H1 (cell line): ENCODE measurements at regions not wholly inside any gene's neighbourhood (a gene's known extent, or its start where the extent isn't known, plus 50 kb on each side); places are given as distances from the start of the nearest gene placed in this dataset.

Experiments used
- CTCF ChIA-PET: fragments of 300-600 bp; sonication (Branson Sonifier 250); formaldehyde crosslinking; loops from one replicate; lab custom pipeline; 2021; ENCODE audit not compliant: partially characterized antibody; lab: Charles Lee
- POLR2A ChIA-PET: fragments of 300-600 bp; sonication (Branson Sonifier 250); formaldehyde crosslinking; loops from one replicate; lab custom pipeline; 2021; ENCODE audit warnings: inconsistent platforms; ENCODE audit not compliant: partially characterized antibody; lab: Charles Lee
- DNase-seq, 2 experiments: peaks; one replicate each; pipeline versions ENCODE4 v3.0.0 to v3.0.0-alpha.2; 2010 to 2022; ENCODE audit warnings: low spot score in 2 of 2, low read depth in 1 of 2, mixed read lengths in 1 of 2
- FAIRE-seq: peaks from 2 replicates; lab custom pipeline; 2011; peaks lifted over from hg19 to GRCh38; lab: Jason Lieb, UNC
- H2AFZ ChIP-seq: 2 replicates; pipeline ENCODE4 v1.8.1; 2012; ENCODE audit warnings: low read length, inconsistent platforms
- H2AK5ac ChIP-seq: 2 replicates; pipeline ENCODE4 v1.6.1; 2013; ENCODE audit warnings: low read depth, low read length
- H2BK120ac ChIP-seq: replicated peaks from 2 replicates; pipeline ENCODE3; 2013; ENCODE audit warnings: low read depth, low read length, inconsistent platforms
- H2BK12ac ChIP-seq: 2 replicates; pipeline ENCODE4 v1.6.1; 2013; ENCODE audit warnings: low read depth, low read length
- H2BK15ac ChIP-seq: 2 replicates; pipeline ENCODE4 v1.6.1; 2013; ENCODE audit warnings: low read length
- H2BK20ac ChIP-seq: 2 replicates; pipeline ENCODE4 v1.6.1; 2013; ENCODE audit warnings: low read length
- H2BK5ac ChIP-seq: 2 replicates; pipeline ENCODE4 v1.6.1; 2013; ENCODE audit warnings: low read depth, low read length
- H3K14ac ChIP-seq: 2 replicates; pipeline ENCODE4 v1.6.1; 2013; ENCODE audit warnings: inconsistent platforms; ENCODE audit not compliant: insufficient read length
- H3K18ac ChIP-seq: 2 replicates; pipeline ENCODE4 v1.6.1; 2013; ENCODE audit warnings: low read length; ENCODE audit errors: extremely low read depth
- H3K23ac ChIP-seq: 2 replicates; pipeline ENCODE4 v1.6.1; 2013; ENCODE audit warnings: inconsistent platforms; ENCODE audit not compliant: insufficient read length
- H3K23me2 ChIP-seq: 2 replicates; pipeline ENCODE4 v1.6.1; 2013; ENCODE audit warnings: low read depth, low read length
- H3K27ac ChIP-seq: 2 replicates; pipeline ENCODE4 v1.6.1; 2011; ENCODE audit warnings: low read depth, low read length, inconsistent platforms
- H3K27me3 ChIP-seq, 4 experiments: replicated peaks in 1 of 4; 1 replicate in 1 of 4; 2 replicates in 3 of 4; pipeline versions ENCODE4 v1.6.1 to v1.8.1; 2011 to 2013; ENCODE audit warnings: low read length in 3 of 4, mild to moderate bottlenecking in 3 of 4, inconsistent platforms in 2 of 4, mixed read lengths in 2 of 4, moderate library complexity in 1 of 4; ENCODE audit not compliant: control insufficient read depth in 3 of 4, insufficient read depth in 3 of 4; ENCODE audit errors: extremely low read depth in 1 of 4
- H3K36me3 ChIP-seq, 4 experiments: 2 replicates each; pipeline versions ENCODE4 v1.6.1 to v1.8.1; 2011 to 2013; ENCODE audit warnings: mild to moderate bottlenecking in 4 of 4, low read length in 3 of 4, moderate library complexity in 2 of 4, control low read depth in 1 of 4, inconsistent platforms in 1 of 4; ENCODE audit not compliant: insufficient read depth in 4 of 4, control insufficient read depth in 2 of 4
- H3K4ac ChIP-seq: replicated peaks from 2 replicates; pipeline ENCODE3; 2013; ENCODE audit warnings: low read length, low read depth, mixed read lengths, inconsistent platforms; ENCODE audit not compliant: insufficient read length
- H3K4me1 ChIP-seq, 4 experiments: replicated peaks in 1 of 4; 1 replicate in 1 of 4; 2 replicates in 3 of 4; pipeline versions ENCODE4 v1.6.1 to v1.8.1; 2011 to 2013; ENCODE audit warnings: low read length in 3 of 4, inconsistent platforms in 2 of 4, mixed read lengths in 1 of 4; ENCODE audit not compliant: insufficient read depth in 4 of 4, control insufficient read depth in 3 of 4
- H3K4me2 ChIP-seq, 2 experiments: 2 replicates each; pipeline versions ENCODE4 v1.6.1 to v1.8.1; 2011 to 2013; ENCODE audit warnings: low read depth in 2 of 2, low read length in 2 of 2, control low read depth in 1 of 2, inconsistent platforms in 1 of 2, mild to moderate bottlenecking in 1 of 2; ENCODE audit not compliant: insufficient read depth in 1 of 2
- H3K4me3 ChIP-seq, 4 experiments: fragments of 200-600, 300-600 bp in 1 of 4; sonication (generic), shearing (Covaris generic), sonication (Bioruptor Twin) in 1 of 4; 2 replicates each; pipeline versions ENCODE4 v1.5.1 to v1.8.1; 2011 to 2016; ENCODE audit warnings: low read length in 4 of 4, low read depth in 3 of 4, control low read depth in 2 of 4, inconsistent platforms in 2 of 4, mild to moderate bottlenecking in 2 of 4, mixed read lengths in 1 of 4, moderate library complexity in 1 of 4; ENCODE audit not compliant: insufficient read depth in 2 of 4; ENCODE audit errors: extremely low read depth in 1 of 4
- H3K56ac ChIP-seq: replicated peaks from 2 replicates; pipeline ENCODE3; 2013; ENCODE audit warnings: low read depth, mild to moderate bottlenecking, mixed read lengths, low read length, inconsistent platforms; ENCODE audit not compliant: insufficient read length
- H3K79me1 ChIP-seq: 2 replicates; pipeline ENCODE4 v1.6.1; 2013; ENCODE audit warnings: low read depth, low read length, control low read depth
- H3K79me2 ChIP-seq, 2 experiments: 2 replicates each; pipeline versions ENCODE4 v1.6.1 to v1.8.1; 2012 to 2013; ENCODE audit warnings: low read length in 2 of 2, mild to moderate bottlenecking in 2 of 2, inconsistent platforms in 1 of 2; ENCODE audit not compliant: insufficient read depth in 2 of 2, control insufficient read depth in 1 of 2
- H3K9ac ChIP-seq, 4 experiments: replicated peaks in 1 of 4; 1 replicate in 1 of 4; 2 replicates in 3 of 4; pipeline versions ENCODE4 v1.6.1 to v1.8.1; 2011 to 2013; ENCODE audit warnings: low read depth in 3 of 4, low read length in 3 of 4, control low read depth in 2 of 4, mild to moderate bottlenecking in 2 of 4, moderate library complexity in 2 of 4, inconsistent platforms in 1 of 4; ENCODE audit errors: extremely low read depth in 1 of 4
- H3K9me3 ChIP-seq, 2 experiments: 2 replicates each; pipeline versions ENCODE4 v1.6.1 to v1.8.1; 2012 to 2013; ENCODE audit warnings: mild to moderate bottlenecking in 2 of 2, moderate library complexity in 2 of 2, control low read depth in 1 of 2, inconsistent platforms in 1 of 2, low read depth in 1 of 2, low read length in 1 of 2, mixed read lengths in 1 of 2; ENCODE audit not compliant: insufficient read depth in 2 of 2
- H4K20me1 ChIP-seq, 2 experiments: replicated peaks in 1 of 2; 2 replicates each; pipeline versions ENCODE3 to v1.8.1; 2011 to 2013; ENCODE audit warnings: inconsistent platforms in 2 of 2, low read length in 2 of 2, mild to moderate bottlenecking in 1 of 2; ENCODE audit not compliant: insufficient read depth in 2 of 2, control insufficient read depth in 1 of 2
- H4K5ac ChIP-seq: 2 replicates; pipeline ENCODE4 v1.6.1; 2013; ENCODE audit warnings: low read length, low read depth, mixed read lengths, inconsistent platforms; ENCODE audit not compliant: insufficient read length
- H4K8ac ChIP-seq: 2 replicates; pipeline ENCODE4 v1.8.0; 2013; ENCODE audit warnings: mild to moderate bottlenecking, moderate library complexity, low read length, inconsistent platforms; ENCODE audit not compliant: insufficient read depth; ENCODE audit errors: extremely low read depth
- H4K91ac ChIP-seq: replicated peaks from 2 replicates; pipeline ENCODE3; 2013; ENCODE audit warnings: low read length, mixed read lengths, inconsistent platforms; ENCODE audit not compliant: insufficient read length
- BACH1 ChIP-seq: IDR thresholded peaks from 2 replicates; pipeline ENCODE4 v1.6.1; 2012; ENCODE audit warnings: low read length, improper control_type of control experiment
- BCL11A ChIP-seq, 2 experiments: IDR thresholded peaks; one replicate each; pipeline ENCODE4 v1.6.1; 2011; ENCODE audit warnings: low read depth in 2 of 2, low read length in 2 of 2, mild to moderate bottlenecking in 2 of 2
- CHD2 ChIP-seq: IDR thresholded peaks from 2 replicates; pipeline ENCODE4 v1.6.1; 2012; ENCODE audit warnings: low read length, improper control_type of control experiment
- HDAC6 ChIP-seq: IDR thresholded peaks from one replicate; pipeline ENCODE4 v1.7.1; 2012; ENCODE audit warnings: low read depth, mild to moderate bottlenecking, inconsistent platforms, low read length, moderate library complexity
- KDM1A ChIP-seq: fragments of 200-600, 300-600 bp; sonication (generic); IDR thresholded peaks from 2 replicates; pipeline ENCODE4 v1.7.1; 2016; ENCODE audit warnings: mild to moderate bottlenecking, low read length, borderline replicate concordance
- KDM4A ChIP-seq: IDR thresholded peaks from one replicate; pipeline ENCODE4 v1.7.1; 2012; ENCODE audit warnings: low read depth, mild to moderate bottlenecking, moderate library complexity, low read length, inconsistent platforms; ENCODE audit not compliant: severe bottlenecking
- KDM5A ChIP-seq: fragments of 200-600 bp; IDR thresholded peaks from 2 replicates; pipeline ENCODE4 v1.7.1; 2012; ENCODE audit warnings: mild to moderate bottlenecking, low read length, inconsistent platforms, mixed read lengths
- PHF8 ChIP-seq: fragments of 200-600 bp; sonication (generic); conservative IDR thresholded peaks from 2 replicates; pipeline ENCODE4 v1.7.1; 2012; ENCODE audit warnings: low read depth, mild to moderate bottlenecking, inconsistent platforms, low read length, moderate library complexity
- POLR2AphosphoS5 ChIP-seq: IDR thresholded peaks from 2 replicates; pipeline ENCODE4 v1.6.1; 2011; ENCODE audit warnings: low read depth, low read length
- SAP30 ChIP-seq: fragments of 300-600 bp; sonication (generic); IDR thresholded peaks from 2 replicates; pipeline ENCODE4 v1.7.1; 2012; ENCODE audit warnings: low read length, moderate library complexity, mild to moderate bottlenecking, inconsistent platforms; ENCODE audit not compliant: insufficient read depth, insufficient replicate concordance
- SIRT6 ChIP-seq: IDR thresholded peaks from one replicate; pipeline ENCODE4 v1.7.1; 2012; ENCODE audit warnings: low read length, inconsistent platforms
- TAF7 ChIP-seq: optimal IDR thresholded peaks from 2 replicates; pipeline ENCODE3; 2011; ENCODE audit warnings: low read depth, mild to moderate bottlenecking, inconsistent platforms, low read length, moderate library complexity, borderline replicate concordance
- USF2 ChIP-seq: IDR thresholded peaks from 2 replicates; pipeline ENCODE4 v1.6.1; 2011; ENCODE audit warnings: low read length, improper control_type of control experiment
- WGBS, 2 experiments: shearing (Covaris generic) in 1 of 2; methylation state at CpG; one replicate each; pipeline versions ENCODE4 v1.1.6 to v1.1.7; 2013 to 2015; ENCODE audit warnings: low lambda C conversion rate in 2 of 2, mixed read lengths in 2 of 2, inconsistent platforms in 1 of 2, low coverage in 1 of 2, missing lambda C conversion rate in 1 of 2; ENCODE audit not compliant: insufficient replicate concordance in 2 of 2, insufficient coverage in 1 of 2, insufficient read length in 1 of 2; ENCODE audit errors: extremely low coverage in 1 of 2, missing lambda C conversion rate in 1 of 2; 5-methylcytosine and 5-hydroxymethylcytosine counted together
- TF ChIP-seq, protein P1 (sequence below): IDR thresholded peaks from 2 replicates; pipeline ENCODE4 v1.6.1; 2012; ENCODE audit warnings: inconsistent platforms

DNA sequence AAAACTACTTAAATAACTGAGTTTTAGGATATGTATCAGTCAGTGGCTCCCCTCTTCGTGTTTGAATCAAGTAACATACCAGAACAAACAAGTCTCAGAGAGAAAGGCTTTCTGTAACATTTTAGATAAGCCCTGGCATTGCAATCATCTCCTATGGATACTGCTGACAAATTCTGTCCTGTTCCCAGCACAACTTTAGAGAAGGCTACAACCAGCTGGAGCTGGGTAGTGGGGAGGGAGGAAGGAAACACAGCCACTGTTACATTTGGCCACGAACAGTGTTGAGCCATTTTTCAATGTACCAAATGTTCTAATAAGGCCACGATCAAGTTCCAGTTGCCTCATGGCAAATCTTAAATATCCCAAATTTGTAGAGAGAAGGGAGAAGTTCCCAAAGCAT, 511.8 kb upstream of the WWC1 start:
- no peak overlapping the region for H2BK12ac ChIP-seq
- H2BK20ac ChIP-seq: no peak overlapping the region
- no peaks in the 10 kb centered on the region for H3K79me2 ChIP-seq
- DNase-seq (no peak), FAIRE-seq (no peak)
- no peak overlapping the region for H4K5ac ChIP-seq
- H4K91ac ChIP-seq: no peak overlapping the region
- no peak overlapping the region for H3K18ac ChIP-seq
- H3K9ac ChIP-seq: no peak overlapping the region
- ChIA-PET POLR2A (no interaction called here), CTCF (interaction anchor here (1.7 kb wide), 1 partner anchor 191 kb away, joined by 5 read pairs; no protein-coding TSS in a partner anchor)
- H2AK5ac ChIP-seq: no peak overlapping the region
- H3K9me3 ChIP-seq: no peaks in the 10 kb centered on the region
- no peak overlapping the region for H2BK15ac ChIP-seq
- H3K4me3 ChIP-seq: no peak overlapping the region
- H3K79me1 ChIP-seq: no peaks in the 10 kb centered on the region
- no peaks in the 10 kb centered on the region for H3K27me3 ChIP-seq
- H2BK5ac ChIP-seq: no peak overlapping the region
- H3K23ac ChIP-seq: no peak overlapping the region
- no peak overlapping the region for H3K27ac ChIP-seq
- H2BK120ac ChIP-seq: no peak overlapping the region
- no peaks in the 10 kb centered on the region for H3K4me1 ChIP-seq
- no peaks in the 10 kb centered on the region for H3K23me2 ChIP-seq
- H3K14ac ChIP-seq: no peak overlapping the region
- H3K4ac ChIP-seq: no peak overlapping the region
- no peak overlapping the region for H3K4me2 ChIP-seq
- no peaks in the 10 kb centered on the region for H4K20me1 ChIP-seq
- no peak overlapping the region for H3K56ac ChIP-seq
- H3K36me3 ChIP-seq: no peaks in the 10 kb centered on the region
- no peak overlapping the region for H2AFZ ChIP-seq
- WGBS, 2 experiments: 82% methylated on average over 3 of the region's 3 CpGs; no CpG with 5 or more reads in 1 of the 2 experiments
- no peak overlapping the region for H4K8ac ChIP-seq
- no peak for TF ChIP-seq HDAC6
- TF ChIP-seq POLR2AphosphoS5: no peak
- no peak for TF ChIP-seq SIRT6
- no peak for TF ChIP-seq TAF7
- no peak for TF ChIP-seq BCL11A (IDR thresholded peaks at IDR 0.05; ENCODE audit: low read depth in 2 of 2, low read length in 2 of 2)
- TF ChIP-seq PHF8: no peak
- no peak for TF ChIP-seq KDM5A
- TF ChIP-seq USF2: no peak
- TF ChIP-seq KDM4A: no peak
- TF ChIP-seq, protein P1, sequence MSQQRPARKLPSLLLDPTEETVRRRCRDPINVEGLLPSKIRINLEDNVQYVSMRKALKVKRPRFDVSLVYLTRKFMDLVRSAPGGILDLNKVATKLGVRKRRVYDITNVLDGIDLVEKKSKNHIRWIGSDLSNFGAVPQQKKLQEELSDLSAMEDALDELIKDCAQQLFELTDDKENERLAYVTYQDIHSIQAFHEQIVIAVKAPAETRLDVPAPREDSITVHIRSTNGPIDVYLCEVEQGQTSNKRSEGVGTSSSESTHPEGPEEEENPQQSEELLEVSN: no peak
- TF ChIP-seq KDM1A: no peak
- TF ChIP-seq CHD2: no peak
- no peak for TF ChIP-seq BACH1
- TF ChIP-seq SAP30: no peak
